ENCODE measurements at regions not wholly inside any gene's neighbourhood (a gene's known extent, or its start where the extent isn't known, plus 50 kb on each side); places are given as distances from the start of the nearest gene placed in this dataset.

DNA sequence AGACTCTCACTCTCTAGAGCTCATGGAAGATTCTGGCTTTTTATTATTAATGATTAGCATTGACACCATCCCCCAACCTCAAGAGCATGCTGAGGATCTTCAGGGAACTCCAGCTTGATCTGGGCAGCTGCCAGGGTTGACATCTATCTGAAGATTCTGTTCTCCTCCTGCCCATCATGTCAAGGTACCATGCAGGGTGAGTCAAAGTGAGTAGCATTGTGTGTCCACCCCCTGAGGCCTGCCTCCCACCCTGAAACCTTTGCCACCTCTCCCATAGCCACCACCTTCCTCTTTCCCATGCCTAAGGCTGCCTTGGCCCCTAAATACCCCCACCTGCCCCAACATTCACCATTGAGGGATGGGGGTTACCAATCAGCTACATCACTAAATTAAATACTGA is 70.1 kb upstream of the SLCO3A1 start:
- no peaks in the 10 kb centered on the region for H3K9me3 ChIP-seq (ENCODE audit: control insufficient read depth in 1 of 2, insufficient read depth in 1 of 2, low read depth in 1 of 2, low read length in 2 of 2)
- H3K27me3 ChIP-seq (ENCODE audit: insufficient read depth, low read length), result peaks cover 8% of the 10 kb centered on the region; the same call in 1 of the 2 replicates
- H3K4me2 ChIP-seq (ENCODE audit: low read length), result no peak overlapping the region
- ChIA-PET CTCF (no interaction called here), RAD21 (ENCODE audit: low non-redundant PET in 1 of 2, low total read pairs in 2 of 2, uncharacterized antibody in 2 of 2, unreplicated experiment in 2 of 2) (no interaction called here), POLR2A (no interaction called here)
- H3K79me2 ChIP-seq (ENCODE audit: insufficient read depth, low read length), result no peaks in the 10 kb centered on the region
- TF ChIP-seq EZH2 (IDR thresholded peaks at IDR 0.05) (no peak), ZFX (IDR thresholded peaks at IDR 0.05) (no peak), EGR1 (IDR thresholded peaks at IDR 0.05; ENCODE audit: low read depth) (no peak)
- TF ChIP-seq, protein P1, sequence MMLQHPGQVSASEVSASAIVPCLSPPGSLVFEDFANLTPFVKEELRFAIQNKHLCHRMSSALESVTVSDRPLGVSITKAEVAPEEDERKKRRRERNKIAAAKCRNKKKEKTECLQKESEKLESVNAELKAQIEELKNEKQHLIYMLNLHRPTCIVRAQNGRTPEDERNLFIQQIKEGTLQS (IDR thresholded peaks at IDR 0.05), result no peak
- H3K4me1 ChIP-seq (ENCODE audit: control insufficient read depth in 1 of 2, insufficient read depth in 2 of 2, low read length in 2 of 2), result no peaks in the 10 kb centered on the region
- no peak for DNase-seq (ENCODE audit: low read depth, low spot score)
- ATAC-seq, result no peak
- H4K20me1 ChIP-seq (ENCODE audit: insufficient read depth), result no peaks in the 10 kb centered on the region
- intact Hi-C loops (cut with micrococcal nuclease), result no loop called here
- no peak overlapping the region for H3K27ac ChIP-seq (ENCODE audit: low read depth, low read length)
- no TSS peak for BruUV-seq (replicated peaks)
- no peak overlapping the region for H3K4me3 ChIP-seq (replicated peaks in 1 of 2; ENCODE audit: low read depth in 1 of 2, low read length in 2 of 2)
- H3K9ac ChIP-seq (ENCODE audit: low read length), result no peak overlapping the region
- no peaks in the 10 kb centered on the region for H3K36me3 ChIP-seq (ENCODE audit: control insufficient read depth in 1 of 2, insufficient read depth in 2 of 2, low read length in 2 of 2)
- no peak overlapping the region for H2AFZ ChIP-seq (ENCODE audit: low read depth, low read length, poor library complexity, severe bottlenecking)
- H3K9me2 ChIP-seq (ENCODE audit: insufficient read depth), result no peaks in the 10 kb centered on the region

DNA sequence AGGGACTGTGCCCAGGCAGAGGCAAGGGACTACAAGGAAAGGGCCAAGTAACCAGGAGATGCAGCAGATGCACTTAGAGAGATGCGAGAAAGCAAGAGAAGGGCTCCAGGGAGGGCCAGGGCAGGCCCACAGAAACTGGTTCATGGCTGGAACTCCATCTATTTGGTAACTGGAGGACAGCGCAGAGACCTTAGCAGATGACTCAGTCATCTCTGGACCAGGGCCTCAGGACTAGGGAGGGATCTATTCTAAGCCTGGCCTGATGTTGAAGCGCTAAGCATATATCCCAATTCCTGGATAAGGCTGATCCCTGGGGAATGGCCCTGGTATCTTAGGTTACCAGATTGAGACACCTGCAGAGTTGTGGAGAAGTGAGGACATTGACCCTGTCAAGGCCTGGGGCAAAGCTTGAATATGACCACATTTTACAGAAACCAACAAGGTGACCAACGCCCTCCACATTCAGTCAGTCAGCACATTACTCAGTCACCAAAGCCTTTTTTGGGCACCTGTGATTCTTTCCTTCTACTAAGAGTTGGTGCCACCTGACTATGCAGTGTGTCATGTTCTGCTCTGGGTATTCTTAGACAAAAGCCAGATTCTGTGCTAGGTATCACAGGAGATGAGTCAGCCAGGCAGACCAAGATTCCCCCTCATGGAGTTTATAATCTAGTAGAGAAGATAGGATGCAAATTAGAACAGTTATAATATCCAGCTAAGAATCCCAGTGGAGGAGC is 68.4 kb upstream of the SLCO3A1 start:
- TF ChIP-seq CBX3 (IDR thresholded peaks at IDR 0.05; ENCODE audit: low read depth) (no peak), EZH2phosphoT487 (IDR thresholded peaks at IDR 0.05; ENCODE audit: borderline replicate concordance) (no peak), CEBPB (IDR thresholded peaks at IDR 0.05; ENCODE audit: low read depth) (no peak), POLR2AphosphoS5 (IDR thresholded peaks at IDR 0.05; ENCODE audit: low read depth, low read length) (no peak), EGR1 (IDR thresholded peaks at IDR 0.05; ENCODE audit: low read depth) (no peak), TCF7L2 (IDR thresholded peaks at IDR 0.05; ENCODE audit: borderline replicate concordance, extremely low read depth, insufficient read depth, insufficient read length) (no peak), ZBTB33 (IDR thresholded peaks at IDR 0.05; ENCODE audit: extremely low read depth, insufficient replicate concordance, low read length) (no peak), ZFX (IDR thresholded peaks at IDR 0.05) (no peak), POLR2A (IDR thresholded peaks at IDR 0.05; ENCODE audit: borderline replicate concordance, extremely low read depth, insufficient read depth, insufficient read length) (no peak), CTCF (IDR thresholded peaks at IDR 0.05 in 2 of 3, conservative IDR thresholded peaks at IDR 0.05 in 1 of 3; ENCODE audit: borderline replicate concordance in 1 of 3, insufficient read depth in 1 of 3, low read depth in 2 of 3, low read length in 2 of 3) (no peak), JUND (IDR thresholded peaks at IDR 0.05) (no peak), RAD21 (IDR thresholded peaks at IDR 0.05; ENCODE audit: low read depth) (no peak), FOSL1 (IDR thresholded peaks at IDR 0.05; ENCODE audit: low read depth) (no peak), SRF (IDR thresholded peaks at IDR 0.05; ENCODE audit: low read depth) (no peak)
- TF ChIP-seq, protein P2, sequence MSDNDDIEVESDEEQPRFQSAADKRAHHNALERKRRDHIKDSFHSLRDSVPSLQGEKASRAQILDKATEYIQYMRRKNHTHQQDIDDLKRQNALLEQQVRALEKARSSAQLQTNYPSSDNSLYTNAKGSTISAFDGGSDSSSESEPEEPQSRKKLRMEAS (IDR thresholded peaks at IDR 0.05), result no peak
- TF ChIP-seq, protein P1 (IDR thresholded peaks at IDR 0.05), result no peak
- Histone ChIP-seq H3K4me1 (ENCODE audit: control insufficient read depth in 1 of 2, insufficient read depth in 2 of 2, low read length in 2 of 2) (no peaks in the 10 kb centered on the region), H3K4me3 (replicated peaks in 1 of 2; ENCODE audit: low read depth in 1 of 2, low read length in 2 of 2) (no peak overlapping the region), H3K27me3 (ENCODE audit: insufficient read depth, low read length) (peaks cover 14% of the 10 kb centered on the region; the same call in 1 of the 2 replicates), H3K9me3 (ENCODE audit: control insufficient read depth in 1 of 2, insufficient read depth in 1 of 2, low read depth in 1 of 2, low read length in 2 of 2) (no peaks in the 10 kb centered on the region), H3K27ac (ENCODE audit: low read depth, low read length) (no peak overlapping the region), H3K9ac (ENCODE audit: low read length) (no peak overlapping the region), H3K4me2 (ENCODE audit: low read length) (no peak overlapping the region), H2AFZ (ENCODE audit: low read depth, low read length, poor library complexity, severe bottlenecking) (no peak overlapping the region), H3K79me2 (ENCODE audit: insufficient read depth, low read length) (no peaks in the 10 kb centered on the region), H3K36me3 (ENCODE audit: control insufficient read depth in 1 of 2, insufficient read depth in 2 of 2, low read length in 2 of 2) (no peaks in the 10 kb centered on the region), H4K20me1 (ENCODE audit: insufficient read depth) (no peaks in the 10 kb centered on the region), H3K9me2 (ENCODE audit: insufficient read depth) (no peaks in the 10 kb centered on the region)
- POLR2A ChIA-PET, result no interaction called here
- intact Hi-C loops (cut with micrococcal nuclease), result no loop called here
- ATAC-seq (no peak), DNase-seq (ENCODE audit: low read depth, low spot score) (no peak)
- CTCF ChIA-PET, result no interaction called here
- BruUV-seq (replicated peaks), result no TSS peak
- RAD21 ChIA-PET (ENCODE audit: low non-redundant PET in 1 of 2, low total read pairs in 2 of 2, uncharacterized antibody in 2 of 2, unreplicated experiment in 2 of 2), result no interaction called here

Measured in HCT116 (cell line).